GM12872 (cell line): ENCODE measurements at regions not wholly inside any gene's neighbourhood (a gene's known extent, or its start where the extent isn't known, plus 50 kb on each side); places are given as distances from the start of the nearest gene placed in this dataset.

ENCODE experiments used
- CTCF ChIP-seq: IDR thresholded peaks from 3 replicates; pipeline ENCODE4 v1.5.1; 2011; ENCODE audit warnings: low read depth, mild to moderate bottlenecking, low read length, moderate library complexity; ENCODE audit not compliant: insufficient read depth

- TF ChIP-seq CTCF = no peak
Observed at GRCh38 chr11:70885281-70886231, 366.8 kb downstream of the SHANK2 start.

- no peak for TF ChIP-seq CTCF
Observed at GRCh38 chr11:70886256-70886655, 366.1 kb downstream of the SHANK2 start.

GRCh38 chr11:70886676-70887541 is 365.5 kb downstream of the SHANK2 start:
- TF ChIP-seq CTCF = no peak

GRCh38 chr11:70887542-70887827 is 364.9 kb downstream of the SHANK2 start:
- TF ChIP-seq CTCF = no peak

- no peak for TF ChIP-seq CTCF
Observed at GRCh38 chr11:70888061-70888460, 364.3 kb downstream of the SHANK2 start.

GRCh38 chr11:70889411-70889810 is 363.0 kb downstream of the SHANK2 start:
- no peak for TF ChIP-seq CTCF

GRCh38 chr11:70891844-70892380 is 360.5 kb downstream of the SHANK2 start:
- no peak for TF ChIP-seq CTCF
